GM18507 (cell line): ENCODE measurements at regions not wholly inside any gene's neighbourhood (a gene's known extent, or its start where the extent isn't known, plus 50 kb on each side); places are given as distances from the start of the nearest gene placed in this dataset.

Experiments used
- DNase-seq: peaks from one replicate; pipeline ENCODE4 v3.0.0; 2011; ENCODE audit warnings: low read depth; ENCODE audit not compliant: insufficient read length; ENCODE audit errors: extremely low spot score
- FAIRE-seq: peaks from 2 replicates; lab custom pipeline; 2011; peaks lifted over from hg19 to GRCh38; lab: Jason Lieb, UNC

- FAIRE-seq (no peak), DNase-seq (no peak)
Measured at GRCh38 chr15:70197945-70198361, 100.2 kb upstream of the TLE3 start.

DNA sequence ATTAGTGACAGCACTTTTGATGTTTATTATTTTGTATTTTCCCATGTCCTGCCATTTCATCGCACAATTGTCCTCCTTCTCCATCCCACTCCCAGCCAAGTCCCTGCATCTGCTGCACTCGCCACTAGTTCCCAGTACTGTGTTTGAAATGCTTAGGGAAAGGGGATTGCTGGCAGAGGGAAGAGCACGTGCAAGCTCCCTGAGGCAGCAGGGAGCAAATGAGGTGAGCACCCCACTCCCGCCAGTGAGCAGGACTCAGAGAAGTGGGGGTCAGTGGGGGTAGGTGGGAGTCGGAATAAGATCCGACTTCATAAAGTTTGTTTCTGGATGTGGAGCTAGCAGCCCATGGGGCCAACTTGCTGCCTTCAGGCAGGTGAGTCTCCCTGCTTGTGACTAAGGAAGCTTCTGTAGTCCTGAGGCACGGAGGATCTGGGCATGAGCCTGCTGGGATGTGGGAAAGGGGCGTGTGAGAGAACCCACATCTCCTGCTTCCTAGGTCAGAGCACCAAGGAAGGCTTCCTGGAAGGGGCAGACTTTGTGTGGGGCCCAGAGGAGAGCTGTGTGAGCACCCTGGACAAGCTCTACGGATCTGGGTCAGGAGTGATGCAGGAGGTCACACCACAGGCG, 99.7 kb upstream of the TLE3 start:
- no peak for FAIRE-seq
- no peak for DNase-seq

- DNase-seq (peak; percentile 79), FAIRE-seq (peak; percentile 98)
Measured at GRCh38 chr15:70196372-70197316, 98.9 kb upstream of the TLE3 start.

DNA sequence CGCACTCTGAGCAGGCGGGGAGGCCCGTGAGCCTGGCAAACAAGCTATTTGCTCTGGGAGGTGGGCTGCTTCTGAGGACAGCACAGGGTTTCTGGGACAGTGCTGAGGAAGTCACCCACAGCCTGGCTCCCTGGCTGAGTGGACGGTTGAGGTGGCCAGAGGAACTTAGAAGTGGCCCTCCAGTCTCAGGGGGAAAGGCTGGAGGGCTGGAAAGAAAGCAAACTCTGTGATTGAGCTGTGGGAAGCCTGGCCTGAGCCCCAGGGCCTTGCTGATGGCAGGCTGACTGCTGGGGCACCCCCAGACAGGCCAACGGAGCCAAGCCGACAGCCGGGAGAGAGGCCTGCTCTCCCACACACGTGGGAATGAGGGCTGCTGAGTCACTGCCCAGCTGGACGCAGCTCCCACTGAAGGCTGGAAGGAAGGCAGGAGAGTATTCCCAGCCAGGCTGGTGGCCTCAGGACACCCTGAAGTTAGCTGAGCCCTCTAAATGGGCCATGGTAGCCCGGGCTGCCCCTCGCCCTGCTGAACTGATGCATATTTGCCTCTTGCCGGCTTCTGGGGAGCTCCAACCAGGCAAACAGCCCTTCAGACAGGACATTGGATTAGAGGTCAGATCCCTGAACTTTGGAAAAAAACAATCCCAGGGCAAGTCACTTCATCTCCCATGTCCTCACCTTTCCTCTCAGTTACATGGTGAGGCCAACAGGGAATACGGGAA, 98.0 kb upstream of the TLE3 start:
- DNase-seq (no peak), FAIRE-seq (no peak)

GRCh38 chr15:70195171-70195570, 97.5 kb upstream of the TLE3 start:
- no peak for FAIRE-seq
- DNase-seq = no peak

DNA sequence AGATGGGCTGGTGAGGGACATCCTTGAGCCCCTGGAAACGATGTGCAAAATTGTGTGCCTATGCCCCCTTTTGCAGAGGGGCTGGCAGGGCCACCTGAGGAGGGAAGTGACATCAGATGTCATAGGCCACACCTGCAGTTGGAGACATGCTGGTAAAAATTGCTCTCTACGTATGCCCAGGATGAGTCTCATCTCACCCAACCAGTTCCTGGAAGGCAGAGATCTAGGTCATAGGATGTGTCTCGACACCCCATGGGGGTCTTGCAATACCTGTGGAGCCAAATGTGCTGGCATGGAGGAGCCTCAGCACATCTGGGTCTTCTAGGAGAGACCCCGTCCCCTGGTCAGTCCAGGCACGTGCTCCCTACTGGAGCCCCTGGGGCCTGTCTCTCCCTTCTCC, 96.5 kb upstream of the TLE3 start:
- FAIRE-seq (no peak), DNase-seq (no peak)

DNA sequence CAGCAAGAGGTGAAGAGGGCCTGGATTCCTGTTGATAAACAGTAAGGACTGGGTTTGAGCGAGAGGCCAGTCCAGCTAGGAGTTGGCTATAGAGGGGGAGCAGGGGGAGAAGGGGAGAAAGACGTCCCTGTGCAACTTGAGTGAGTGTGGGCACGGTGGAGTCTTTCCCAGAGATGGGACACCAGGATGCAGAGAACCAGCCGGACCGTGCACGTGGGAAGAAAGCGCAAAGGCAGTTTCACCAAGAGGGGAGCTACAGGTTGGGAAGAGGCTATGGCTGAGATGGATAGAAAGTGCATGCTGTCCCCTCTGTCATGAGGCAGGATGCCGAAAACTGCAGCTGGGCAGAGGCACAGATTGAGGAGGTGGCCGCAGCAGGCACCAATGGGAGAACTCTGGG, 96.0 kb upstream of the TLE3 start:
- no peak for DNase-seq
- no peak for FAIRE-seq

DNA sequence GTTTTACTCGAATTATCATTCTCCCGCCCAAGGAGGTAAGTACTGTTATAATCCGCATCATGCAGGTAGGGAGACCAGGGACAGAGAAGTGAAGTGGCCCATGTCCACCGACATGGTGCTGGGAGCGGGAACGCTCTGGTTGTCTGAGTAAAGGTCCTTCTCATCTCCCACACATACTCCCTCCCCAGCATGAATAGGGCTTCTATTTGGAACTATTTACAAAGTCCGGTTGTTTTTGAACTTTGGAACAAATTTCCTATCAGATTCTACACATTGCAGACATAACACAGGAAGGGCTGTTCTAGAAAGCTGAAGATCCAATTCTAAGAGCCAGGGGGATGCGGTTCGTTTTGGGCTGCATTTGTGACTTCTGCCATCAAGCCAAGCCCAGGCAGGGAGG, 94.8 kb upstream of the TLE3 start:
- FAIRE-seq (no peak), DNase-seq (no peak)

DNA sequence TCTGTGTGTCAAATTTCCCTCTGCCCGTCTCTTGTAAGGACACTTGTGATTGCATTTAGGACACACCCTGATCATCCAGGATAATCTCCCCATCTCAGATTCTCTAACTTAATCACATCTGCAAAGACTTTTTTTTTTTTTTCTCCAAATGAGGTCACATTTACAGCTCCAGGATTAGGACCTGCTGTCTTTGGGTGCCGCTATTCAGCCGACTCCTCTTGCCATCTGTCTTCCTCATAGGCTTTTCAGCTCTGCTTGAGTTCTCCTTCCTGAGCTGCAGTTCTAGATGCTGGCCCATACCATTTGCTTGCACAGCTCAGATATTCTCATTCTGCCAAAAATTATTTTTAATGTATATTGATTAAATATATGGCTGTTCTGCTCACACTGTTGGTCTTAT, 94.3 kb upstream of the TLE3 start:
- FAIRE-seq = no peak
- no peak for DNase-seq

DNA sequence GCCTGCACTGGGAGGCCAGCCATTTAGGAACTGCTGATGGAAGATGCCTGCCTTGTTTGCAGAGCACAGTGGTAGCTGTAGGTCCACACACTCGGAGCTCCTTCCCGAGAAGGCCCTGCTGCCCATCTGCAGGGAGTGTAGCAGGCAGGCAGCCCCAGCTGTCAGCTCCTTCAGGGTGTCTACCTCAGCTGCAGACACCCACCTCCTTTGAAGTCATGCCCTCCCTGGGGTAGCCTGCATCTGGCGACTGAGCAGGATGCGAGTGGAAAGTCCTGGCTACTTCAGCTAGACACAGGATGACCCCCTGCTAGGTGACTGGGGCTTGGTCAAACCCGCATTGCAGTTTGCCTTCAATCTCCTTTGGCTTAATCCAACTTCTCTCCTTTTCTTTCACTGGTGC, 93.2 kb upstream of the TLE3 start:
- FAIRE-seq (no peak), DNase-seq (no peak)

DNA sequence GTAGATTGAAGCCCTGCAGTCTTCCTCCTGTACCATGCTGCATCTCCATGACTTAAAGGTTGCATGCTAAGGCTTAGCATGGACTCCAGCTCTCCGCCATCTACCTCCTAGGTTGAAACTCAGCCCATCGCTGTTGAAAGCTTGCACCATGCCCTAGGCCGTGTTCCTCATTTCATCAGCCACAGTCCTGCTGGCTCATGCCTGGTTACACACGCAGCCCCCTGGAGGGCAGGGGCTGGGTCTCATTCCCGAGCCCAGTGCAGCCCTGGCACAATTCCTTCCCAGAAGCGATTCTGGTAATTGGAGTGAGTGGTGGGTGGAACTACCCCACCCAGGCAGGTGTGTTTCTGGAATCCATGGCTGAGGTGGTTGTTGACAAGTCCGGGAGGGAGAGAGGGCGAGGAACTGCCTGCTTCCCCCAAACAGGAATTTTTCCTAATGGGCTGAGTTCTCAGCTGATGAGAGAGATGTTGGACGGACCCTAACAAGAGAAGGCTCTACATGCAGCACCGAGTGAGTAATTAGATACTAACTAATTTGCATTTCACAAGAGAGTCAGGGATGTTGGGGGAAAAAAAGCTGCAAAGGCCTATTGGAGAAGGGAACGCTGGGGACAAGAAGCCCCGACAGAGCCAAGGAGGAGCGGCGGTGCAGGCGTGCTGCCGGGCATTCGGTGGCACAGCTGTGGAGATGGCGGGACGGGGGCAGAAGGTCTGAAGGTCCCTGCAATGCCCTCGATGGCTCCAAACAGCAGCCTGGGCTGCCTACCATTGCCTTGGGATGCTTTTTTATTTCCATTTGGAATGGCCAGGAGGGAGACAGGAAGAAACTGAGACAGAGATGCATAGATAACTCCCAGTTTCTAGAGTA, 92.3 kb upstream of the TLE3 start:
- DNase-seq = no peak
- FAIRE-seq = no peak

GRCh38 chr15:70188286-70188685, 90.6 kb upstream of the TLE3 start:
- DNase-seq (no peak), FAIRE-seq (no peak)

DNA sequence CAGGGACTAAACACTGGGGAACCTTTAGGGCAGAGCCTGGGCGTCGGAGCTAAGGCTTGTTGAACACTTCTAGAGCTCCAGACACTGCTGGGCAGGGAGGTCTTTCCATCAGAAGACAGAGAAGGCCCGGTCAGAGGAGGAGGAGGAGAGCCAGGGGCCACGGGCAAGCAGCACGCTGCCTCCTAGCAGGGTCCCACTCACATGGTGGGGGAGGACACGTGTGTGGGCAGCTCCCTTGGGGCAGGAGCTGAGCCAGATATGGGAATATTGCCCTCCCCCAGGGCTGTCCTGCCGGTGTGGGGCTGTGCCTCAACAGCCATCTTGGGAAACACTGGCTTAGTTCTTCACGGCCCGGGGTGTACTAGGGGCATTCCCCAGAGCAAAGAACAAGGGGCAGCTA, 89.6 kb upstream of the TLE3 start:
- DNase-seq (no peak), FAIRE-seq (no peak)

GRCh38 chr15:70186152-70186551, 88.4 kb upstream of the TLE3 start:
- no peak for FAIRE-seq
- DNase-seq = no peak

GRCh38 chr15:70185251-70185711, 87.6 kb upstream of the TLE3 start:
- no peak for FAIRE-seq
- DNase-seq = no peak

DNA sequence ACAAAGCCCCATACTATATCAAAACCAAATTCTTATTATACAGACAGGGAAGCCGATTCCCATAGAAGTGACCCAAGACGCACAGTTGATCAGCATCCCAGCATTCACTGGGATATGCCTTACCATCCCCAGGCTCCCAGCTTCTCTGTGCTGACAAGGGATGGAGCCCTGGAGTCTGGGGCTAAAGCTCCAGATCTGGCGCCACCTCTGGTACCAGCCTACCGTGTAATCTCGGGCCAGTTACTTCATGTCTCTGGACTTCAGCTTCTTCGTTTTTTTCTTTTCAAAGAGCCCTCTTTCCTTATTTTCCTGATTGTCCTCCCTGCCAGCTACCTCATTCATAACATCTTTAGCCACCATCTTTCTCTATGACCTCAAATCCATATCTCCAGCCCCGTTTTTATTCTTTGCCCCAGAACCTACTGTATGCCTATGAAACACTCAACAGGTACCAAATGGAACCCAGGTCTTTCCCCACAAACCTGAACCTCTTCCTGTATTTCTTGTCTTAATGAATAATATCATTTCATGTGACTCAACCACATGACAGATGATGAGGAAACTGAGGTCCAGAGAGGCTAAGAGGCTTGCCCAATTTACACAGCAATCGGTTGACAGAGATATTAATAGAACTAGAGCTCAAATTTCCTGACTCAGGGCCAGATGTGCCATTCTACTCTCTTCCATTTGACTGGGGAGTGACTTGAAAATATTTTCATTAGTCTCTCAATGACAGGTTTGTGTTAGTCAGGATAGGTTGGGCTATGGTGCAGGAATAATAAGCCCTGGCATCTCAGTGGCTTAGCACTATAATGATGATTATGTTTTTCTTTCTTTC, 85.4 kb upstream of the TLE3 start:
- FAIRE-seq (no peak), DNase-seq (no peak)

GRCh38 chr15:70181626-70182255, 84.0 kb upstream of the TLE3 start:
- no peak for FAIRE-seq
- DNase-seq = no peak

- FAIRE-seq (no peak), DNase-seq (no peak)
Measured at GRCh38 chr15:70180186-70180875, 82.6 kb upstream of the TLE3 start.
